ENCODE measurements at regions not wholly inside any gene's neighbourhood (a gene's known extent, or its start where the extent isn't known, plus 50 kb on each side); places are given as distances from the start of the nearest gene placed in this dataset.

GRCh38 chr4:176453658-176454057 lies 133.9 kb downstream of the SPCS3 start (continued):
- TF ChIP-seq HMGXB4 (CRISPR knock-in tag; IDR thresholded peaks at IDR 0.05; ENCODE audit: borderline replicate concordance in 1 of 2, low read depth in 1 of 2) (no peak), ATF2 (CRISPR knock-in tag; IDR thresholded peaks at IDR 0.05) (no peak), ZNF24 (IDR thresholded peaks at IDR 0.05) (no peak), RXRA (CRISPR knock-in tag; IDR thresholded peaks at IDR 0.05) (no peak)
- TF ChIP-seq, protein P1, sequence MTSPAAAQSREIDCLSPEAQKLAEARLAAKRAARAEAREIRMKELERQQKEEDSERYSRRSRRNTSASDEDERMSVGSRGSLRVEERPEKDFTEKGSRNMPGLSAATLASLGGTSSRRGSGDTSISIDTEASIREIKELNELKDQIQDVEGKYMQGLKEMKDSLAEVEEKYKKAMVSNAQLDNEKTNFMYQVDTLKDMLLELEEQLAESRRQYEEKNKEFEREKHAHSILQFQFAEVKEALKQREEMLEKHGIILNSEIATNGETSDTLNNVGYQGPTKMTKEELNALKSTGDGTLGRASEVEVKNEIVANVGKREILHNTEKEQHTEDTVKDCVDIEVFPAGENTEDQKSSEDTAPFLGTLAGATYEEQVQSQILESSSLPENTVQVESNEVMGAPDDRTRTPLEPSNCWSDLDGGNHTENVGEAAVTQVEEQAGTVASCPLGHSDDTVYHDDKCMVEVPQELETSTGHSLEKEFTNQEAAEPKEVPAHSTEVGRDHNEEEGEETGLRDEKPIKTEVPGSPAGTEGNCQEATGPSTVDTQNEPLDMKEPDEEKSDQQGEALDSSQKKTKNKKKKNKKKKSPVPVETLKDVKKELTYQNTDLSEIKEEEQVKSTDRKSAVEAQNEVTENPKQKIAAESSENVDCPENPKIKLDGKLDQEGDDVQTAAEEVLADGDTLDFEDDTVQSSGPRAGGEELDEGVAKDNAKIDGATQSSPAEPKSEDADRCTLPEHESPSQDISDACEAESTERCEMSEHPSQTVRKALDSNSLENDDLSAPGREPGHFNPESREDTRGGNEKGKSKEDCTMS (CRISPR knock-in tag; conservative IDR thresholded peaks at IDR 0.05) = no peak

DNA sequence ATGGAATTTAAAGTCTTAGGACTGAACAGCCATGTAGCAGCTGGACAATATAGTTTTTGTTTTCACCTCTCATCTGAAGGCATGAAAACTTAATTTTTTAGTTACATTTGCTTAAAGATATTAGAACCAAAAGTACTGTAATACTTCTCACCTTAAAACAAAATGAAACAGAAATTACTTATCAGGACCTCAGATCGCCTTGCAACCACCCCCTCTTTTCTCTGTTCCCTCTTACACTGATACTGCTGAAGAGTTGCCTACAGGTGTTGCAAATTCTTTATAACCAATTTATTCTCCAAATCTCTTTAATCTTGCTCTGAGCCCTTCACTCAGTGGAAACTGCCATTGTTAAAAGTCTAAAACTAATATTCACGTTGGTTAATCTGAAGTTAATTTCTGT lies 145.0 kb downstream of the SPCS3 start:
- in situ Hi-C loops (cut with HindIII; ENCODE audit: extremely low pct_ligation_motif_present, low pct_unique_long_range_greater_than_20kb) = no loop called here
- Histone ChIP-seq H3K36me3 (replicated peaks in 1 of 2; ENCODE audit: control insufficient read depth in 1 of 2, insufficient read depth in 2 of 2, low read length in 2 of 2) (no peaks in the 10 kb centered on the region), H3K9me3 (ENCODE audit: low read length) (no peaks in the 10 kb centered on the region), H3K27ac (ENCODE audit: extremely low read length, insufficient read depth, low read length) (no peak overlapping the region), H2AFZ (ENCODE audit: low read length) (no peak overlapping the region), H3K9ac (ENCODE audit: insufficient read depth, low read depth, low read length) (no peak overlapping the region), H3K4me1 (ENCODE audit: insufficient read depth, low read length) (no peaks in the 10 kb centered on the region), H3K79me2 (ENCODE audit: insufficient read depth, low read length) (no peaks in the 10 kb centered on the region), H4K20me1 (ENCODE audit: insufficient read depth, low read length) (no peaks in the 10 kb centered on the region), H3K27me3 (ENCODE audit: control insufficient read depth in 1 of 2, insufficient read depth in 2 of 2, low read length in 2 of 2) (no peaks in the 10 kb centered on the region), H3K4me3 (replicated peaks in 1 of 3; ENCODE audit: insufficient read depth in 1 of 3, low read depth in 2 of 3, low read length in 3 of 3) (no peak overlapping the region), H3K4me2 (ENCODE audit: low read depth, low read length) (no peak overlapping the region)
- FAIRE-seq (no peak), DNase-seq (ENCODE audit: low spot score) (no peak), ATAC-seq (no peak)
- CTCF ChIA-PET (ENCODE audit: low intra/inter-chr PET ratio, low total read pairs) = no interaction called here
- no TSS peak for BruUV-seq (replicated peaks)
- intact Hi-C loops (cut with micrococcal nuclease; ENCODE audit: unreplicated experiment) = no loop called here
- POLR2A ChIA-PET = no interaction called here
- WGBS (ENCODE audit: low lambda C conversion rate) = 2% methylated on average over 2 of the region's 2 CpGs
- TF ChIP-seq EED (CRISPR knock-in tag; IDR thresholded peaks at IDR 0.05) (no peak), ZNF430 (CRISPR knock-in tag; IDR thresholded peaks at IDR 0.05) (no peak), SYNCRIP (IDR thresholded peaks at IDR 0.05; ENCODE audit: insufficient read depth, low read depth, low read length) (no peak), MAZ (IDR thresholded peaks at IDR 0.05; ENCODE audit: borderline replicate concordance, low read depth, low read length) (no peak), MAZ (CRISPR knock-in tag; IDR thresholded peaks at IDR 0.05; ENCODE audit: low read depth) (no peak), ZSCAN20 (CRISPR knock-in tag; IDR thresholded peaks at IDR 0.05; ENCODE audit: borderline replicate concordance) (no peak), ZNF841 (CRISPR knock-in tag; IDR thresholded peaks at IDR 0.05; ENCODE audit: borderline replicate concordance) (no peak), SIN3B (IDR thresholded peaks at IDR 0.05; ENCODE audit: low read length) (no peak)
- TF ChIP-seq, protein P2, sequence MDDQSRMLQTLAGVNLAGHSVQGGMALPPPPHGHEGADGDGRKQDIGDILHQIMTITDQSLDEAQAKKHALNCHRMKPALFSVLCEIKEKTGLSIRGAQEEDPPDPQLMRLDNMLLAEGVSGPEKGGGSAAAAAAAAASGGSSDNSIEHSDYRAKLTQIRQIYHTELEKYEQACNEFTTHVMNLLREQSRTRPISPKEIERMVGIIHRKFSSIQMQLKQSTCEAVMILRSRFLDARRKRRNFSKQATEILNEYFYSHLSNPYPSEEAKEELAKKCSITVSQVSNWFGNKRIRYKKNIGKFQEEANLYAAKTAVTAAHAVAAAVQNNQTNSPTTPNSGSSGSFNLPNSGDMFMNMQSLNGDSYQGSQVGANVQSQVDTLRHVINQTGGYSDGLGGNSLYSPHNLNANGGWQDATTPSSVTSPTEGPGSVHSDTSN (CRISPR knock-in tag; IDR thresholded peaks at IDR 0.05; ENCODE audit: borderline replicate concordance) = no peak
- TF ChIP-seq, protein P3, sequence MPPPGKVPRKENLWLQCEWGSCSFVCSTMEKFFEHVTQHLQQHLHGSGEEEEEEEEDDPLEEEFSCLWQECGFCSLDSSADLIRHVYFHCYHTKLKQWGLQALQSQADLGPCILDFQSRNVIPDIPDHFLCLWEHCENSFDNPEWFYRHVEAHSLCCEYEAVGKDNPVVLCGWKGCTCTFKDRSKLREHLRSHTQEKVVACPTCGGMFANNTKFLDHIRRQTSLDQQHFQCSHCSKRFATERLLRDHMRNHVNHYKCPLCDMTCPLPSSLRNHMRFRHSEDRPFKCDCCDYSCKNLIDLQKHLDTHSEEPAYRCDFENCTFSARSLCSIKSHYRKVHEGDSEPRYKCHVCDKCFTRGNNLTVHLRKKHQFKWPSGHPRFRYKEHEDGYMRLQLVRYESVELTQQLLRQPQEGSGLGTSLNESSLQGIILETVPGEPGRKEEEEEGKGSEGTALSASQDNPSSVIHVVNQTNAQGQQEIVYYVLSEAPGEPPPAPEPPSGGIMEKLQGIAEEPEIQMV (CRISPR knock-in tag; IDR thresholded peaks at IDR 0.05; ENCODE audit: low read depth) = no peak
